ENCODE measurements at regions not wholly inside any gene's neighbourhood (a gene's known extent, or its start where the extent isn't known, plus 50 kb on each side); places are given as distances from the start of the nearest gene placed in this dataset.
"Not testable (repeated sequence)": the region's sequence is repeated elsewhere in the genome, so short reads cannot be mapped to it uniquely, and the experiment has no call there.

- no peak overlapping the region for H3K4me3 ChIP-seq (ENCODE audit: control insufficient read depth, low read depth, low read length)
- TF ChIP-seq CTCF (conservative IDR thresholded peaks at IDR 0.05; ENCODE audit: control insufficient read depth, insufficient read depth, low read depth, low read length): no peak
- no peak for DNase-seq (ENCODE audit: low read depth)
These were observed 336.8 kb upstream of the NCAM1 start for GRCh38 chr11:112624431-112624830.

GRCh38 chr11:112624971-112625370 is 336.2 kb upstream of the NCAM1 start:
- DNase-seq (ENCODE audit: low read depth); H3K4me3 ChIP-seq (ENCODE audit: control insufficient read depth, low read depth, low read length): not testable (repeated sequence)

GRCh38 chr11:112625814-112626213 is 335.4 kb upstream of the NCAM1 start:
- no peak overlapping the region for H3K4me3 ChIP-seq (ENCODE audit: control insufficient read depth, low read depth, low read length)
- DNase-seq (ENCODE audit: low read depth): no peak
- TF ChIP-seq CTCF (conservative IDR thresholded peaks at IDR 0.05; ENCODE audit: control insufficient read depth, insufficient read depth, low read depth, low read length): no peak

GRCh38 chr11:112626731-112627130 is 334.5 kb upstream of the NCAM1 start:
- DNase-seq (ENCODE audit: low read depth): no peak
- no peak for TF ChIP-seq CTCF (conservative IDR thresholded peaks at IDR 0.05; ENCODE audit: control insufficient read depth, insufficient read depth, low read depth, low read length)
- H3K4me3 ChIP-seq (ENCODE audit: control insufficient read depth, low read depth, low read length): no peak overlapping the region

- no peak overlapping the region for H3K4me3 ChIP-seq (ENCODE audit: control insufficient read depth, low read depth, low read length)
- no peak for TF ChIP-seq CTCF (conservative IDR thresholded peaks at IDR 0.05; ENCODE audit: control insufficient read depth, insufficient read depth, low read depth, low read length)
- DNase-seq (ENCODE audit: low read depth): no peak
These were observed 333.6 kb upstream of the NCAM1 start for GRCh38 chr11:112627588-112628045.

GRCh38 chr11:112628676-112629075 is 332.5 kb upstream of the NCAM1 start:
- H3K4me3 ChIP-seq (ENCODE audit: control insufficient read depth, low read depth, low read length): no peak overlapping the region
- TF ChIP-seq CTCF (conservative IDR thresholded peaks at IDR 0.05; ENCODE audit: control insufficient read depth, insufficient read depth, low read depth, low read length): no peak
- no peak for DNase-seq (ENCODE audit: low read depth)

GRCh38 chr11:112630496-112630895 is 330.7 kb upstream of the NCAM1 start:
- no peak for DNase-seq (ENCODE audit: low read depth)
- no peak for TF ChIP-seq CTCF (conservative IDR thresholded peaks at IDR 0.05; ENCODE audit: control insufficient read depth, insufficient read depth, low read depth, low read length)
- H3K4me3 ChIP-seq (ENCODE audit: control insufficient read depth, low read depth, low read length): no peak overlapping the region
